ENCODE measurements at regions not wholly inside any gene's neighbourhood (a gene's known extent, or its start where the extent isn't known, plus 50 kb on each side); places are given as distances from the start of the nearest gene placed in this dataset.

GRCh38 chr7:81498176-81498575 lies 271.7 kb downstream of the HGF start:
- no peak for TF ChIP-seq TAF1 (IDR thresholded peaks at IDR 0.05; ENCODE audit: borderline replicate concordance, insufficient read depth, low read length)
- no peak for TF ChIP-seq POLR2AphosphoS5 (IDR thresholded peaks at IDR 0.05; ENCODE audit: low read depth, low read length)

GRCh38 chr7:81492910-81493309 lies 276.9 kb downstream of the HGF start:
- TF ChIP-seq SIN3A (IDR thresholded peaks at IDR 0.05; ENCODE audit: borderline replicate concordance, insufficient read depth, low read length) (no peak), FOXP2 (optimal IDR thresholded peaks at IDR 0.05; ENCODE audit: borderline replicate concordance, extremely low read depth, extremely low read length, insufficient read depth) (no peak)
- TF ChIP-seq, protein P1, sequence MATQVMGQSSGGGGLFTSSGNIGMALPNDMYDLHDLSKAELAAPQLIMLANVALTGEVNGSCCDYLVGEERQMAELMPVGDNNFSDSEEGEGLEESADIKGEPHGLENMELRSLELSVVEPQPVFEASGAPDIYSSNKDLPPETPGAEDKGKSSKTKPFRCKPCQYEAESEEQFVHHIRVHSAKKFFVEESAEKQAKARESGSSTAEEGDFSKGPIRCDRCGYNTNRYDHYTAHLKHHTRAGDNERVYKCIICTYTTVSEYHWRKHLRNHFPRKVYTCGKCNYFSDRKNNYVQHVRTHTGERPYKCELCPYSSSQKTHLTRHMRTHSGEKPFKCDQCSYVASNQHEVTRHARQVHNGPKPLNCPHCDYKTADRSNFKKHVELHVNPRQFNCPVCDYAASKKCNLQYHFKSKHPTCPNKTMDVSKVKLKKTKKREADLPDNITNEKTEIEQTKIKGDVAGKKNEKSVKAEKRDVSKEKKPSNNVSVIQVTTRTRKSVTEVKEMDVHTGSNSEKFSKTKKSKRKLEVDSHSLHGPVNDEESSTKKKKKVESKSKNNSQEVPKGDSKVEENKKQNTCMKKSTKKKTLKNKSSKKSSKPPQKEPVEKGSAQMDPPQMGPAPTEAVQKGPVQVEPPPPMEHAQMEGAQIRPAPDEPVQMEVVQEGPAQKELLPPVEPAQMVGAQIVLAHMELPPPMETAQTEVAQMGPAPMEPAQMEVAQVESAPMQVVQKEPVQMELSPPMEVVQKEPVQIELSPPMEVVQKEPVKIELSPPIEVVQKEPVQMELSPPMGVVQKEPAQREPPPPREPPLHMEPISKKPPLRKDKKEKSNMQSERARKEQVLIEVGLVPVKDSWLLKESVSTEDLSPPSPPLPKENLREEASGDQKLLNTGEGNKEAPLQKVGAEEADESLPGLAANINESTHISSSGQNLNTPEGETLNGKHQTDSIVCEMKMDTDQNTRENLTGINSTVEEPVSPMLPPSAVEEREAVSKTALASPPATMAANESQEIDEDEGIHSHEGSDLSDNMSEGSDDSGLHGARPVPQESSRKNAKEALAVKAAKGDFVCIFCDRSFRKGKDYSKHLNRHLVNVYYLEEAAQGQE (IDR thresholded peaks at IDR 0.05; ENCODE audit: insufficient read depth in 1 of 2, low read depth in 2 of 2, low read length in 2 of 2): no peak

DNA sequence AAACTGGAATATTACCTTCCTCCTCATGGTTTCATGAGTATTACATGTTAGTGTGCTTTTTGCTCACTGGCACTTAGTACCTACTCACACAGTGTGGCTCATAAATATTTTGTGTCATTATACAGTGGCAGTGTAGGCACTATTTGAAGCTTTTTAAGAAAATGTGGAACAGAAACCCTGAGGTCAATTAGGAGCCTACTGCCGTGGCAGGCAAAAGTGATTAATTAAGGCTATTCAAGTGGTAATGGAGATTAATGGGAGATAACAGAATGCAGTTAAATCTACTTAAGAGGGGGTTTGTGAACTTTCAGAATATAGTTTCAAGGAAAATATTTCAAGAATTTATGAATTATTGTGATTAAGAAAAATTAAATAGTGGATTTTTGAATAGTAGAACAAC lies 277.6 kb downstream of the HGF start:
- TF ChIP-seq, protein P1 (IDR thresholded peaks at IDR 0.05; ENCODE audit: insufficient read depth in 1 of 2, low read depth in 2 of 2, low read length in 2 of 2): no peak
- TF ChIP-seq FOXP2 (optimal IDR thresholded peaks at IDR 0.05; ENCODE audit: borderline replicate concordance, extremely low read depth, extremely low read length, insufficient read depth): no peak
- no peak for TF ChIP-seq SIN3A (IDR thresholded peaks at IDR 0.05; ENCODE audit: borderline replicate concordance, insufficient read depth, low read length)
- no peak for TF ChIP-seq TAF1 (IDR thresholded peaks at IDR 0.05; ENCODE audit: borderline replicate concordance, insufficient read depth, low read length)

DNA sequence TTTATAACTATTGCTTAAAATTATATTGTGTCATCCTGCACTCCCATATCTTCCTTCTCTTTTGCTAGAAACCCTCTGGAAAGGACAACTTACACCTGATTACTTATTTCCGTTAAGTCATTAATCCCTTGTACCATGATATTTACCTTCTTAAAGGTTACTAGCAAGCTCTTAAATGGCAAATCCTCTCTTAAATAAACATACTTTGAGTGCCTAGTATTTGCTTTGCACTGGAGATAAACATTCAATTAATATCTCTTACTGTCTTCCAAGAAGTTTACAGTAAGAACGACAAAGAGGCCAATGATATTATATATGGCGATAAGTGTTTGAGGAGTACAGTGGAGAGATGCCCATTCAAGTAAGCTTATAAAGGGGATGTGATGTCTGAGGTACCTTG lies 278.3 kb downstream of the HGF start:
- no peak for TF ChIP-seq POLR2AphosphoS5 (IDR thresholded peaks at IDR 0.05; ENCODE audit: low read depth, low read length)
- no peak for TF ChIP-seq SIN3A (IDR thresholded peaks at IDR 0.05; ENCODE audit: borderline replicate concordance, insufficient read depth, low read length)
- TF ChIP-seq, protein P1 (IDR thresholded peaks at IDR 0.05; ENCODE audit: insufficient read depth in 1 of 2, low read depth in 2 of 2, low read length in 2 of 2): no peak
- TF ChIP-seq FOXP2 (optimal IDR thresholded peaks at IDR 0.05; ENCODE audit: borderline replicate concordance, extremely low read depth, extremely low read length, insufficient read depth): no peak
- no peak for TF ChIP-seq TAF1 (IDR thresholded peaks at IDR 0.05; ENCODE audit: borderline replicate concordance, insufficient read depth, low read length)

- TF ChIP-seq FOXP2 (optimal IDR thresholded peaks at IDR 0.05; ENCODE audit: borderline replicate concordance, extremely low read depth, extremely low read length, insufficient read depth): no peak
- TF ChIP-seq SIN3A (IDR thresholded peaks at IDR 0.05; ENCODE audit: borderline replicate concordance, insufficient read depth, low read length): no peak
- no peak for TF ChIP-seq TAF1 (IDR thresholded peaks at IDR 0.05; ENCODE audit: borderline replicate concordance, insufficient read depth, low read length)
- TF ChIP-seq POLR2AphosphoS5 (IDR thresholded peaks at IDR 0.05; ENCODE audit: low read depth, low read length): no peak
- TF ChIP-seq, protein P1 (IDR thresholded peaks at IDR 0.05; ENCODE audit: insufficient read depth in 1 of 2, low read depth in 2 of 2, low read length in 2 of 2): no peak
Measured at GRCh38 chr7:81488210-81488609, 281.6 kb downstream of the HGF start.

Data from PFSK-1 (cell line).